Liver (tissue), 8 donors: ENCODE measurements at regions not wholly inside any gene's neighbourhood (a gene's known extent, or its start where the extent isn't known, plus 50 kb on each side); places are given as distances from the start of the nearest gene placed in this dataset.

ENCODE experiments used
- DNase-seq: peaks from one replicate; pipeline ENCODE4 v3.0.0-alpha.2; 2017; ENCODE audit warnings: low spot score
- H3K27ac ChIP-seq, 2 donors: one replicate each; pipeline ENCODE4 v1.7.0; 2013; ENCODE audit warnings: inconsistent platforms in 2 of 2, low read length in 2 of 2, control low read depth in 1 of 2, low read depth in 1 of 2, mild to moderate bottlenecking in 1 of 2
- H3K27me3 ChIP-seq, 4 donors: one replicate each; pipeline versions ENCODE4 v1.6.1 to v1.7.0; 2013; ENCODE audit warnings: low read length in 3 of 4, inconsistent platforms in 1 of 4, mild to moderate bottlenecking in 1 of 4, moderate library complexity in 1 of 4; ENCODE audit not compliant: control insufficient read depth in 4 of 4, insufficient read depth in 4 of 4
- H3K36me3 ChIP-seq, 4 donors: one replicate each; pipeline versions ENCODE4 v1.6.1 to v1.7.0; 2013; ENCODE audit warnings: low read length in 3 of 4, mild to moderate bottlenecking in 3 of 4, low read depth in 1 of 4, moderate library complexity in 1 of 4; ENCODE audit not compliant: control insufficient read depth in 4 of 4, insufficient read depth in 3 of 4
- H3K4me1 ChIP-seq, 4 donors: one replicate each; pipeline versions ENCODE4 v1.6.1 to v1.7.0; 2013; ENCODE audit warnings: low read length in 3 of 4, mild to moderate bottlenecking in 3 of 4, moderate library complexity in 1 of 4; ENCODE audit not compliant: control insufficient read depth in 4 of 4, insufficient read depth in 4 of 4
- H3K4me3 ChIP-seq, 3 donors: one replicate each; pipeline versions ENCODE4 v1.6.1 to v1.7.0; 2013; ENCODE audit warnings: low read length in 3 of 3, control low read depth in 1 of 3, low read depth in 1 of 3, mild to moderate bottlenecking in 1 of 3
- H3K9ac ChIP-seq, 2 donors: one replicate each; pipeline ENCODE4 v1.7.0; 2013; ENCODE audit warnings: low read length in 2 of 2, mild to moderate bottlenecking in 2 of 2, moderate library complexity in 2 of 2, control low read depth in 1 of 2, low read depth in 1 of 2
- H3K9me3 ChIP-seq, 4 donors: one replicate each; pipeline versions ENCODE4 v1.6.1 to v1.7.0; 2013; ENCODE audit warnings: low read length in 3 of 4; ENCODE audit not compliant: control insufficient read depth in 4 of 4
- ATF3 ChIP-seq: IDR thresholded peaks from 2 replicates; pipeline ENCODE4 v1.6.1; 2016; ENCODE audit warnings: antibody characterized with exemption
- CTCF ChIP-seq: fragments of 150-350 bp; IDR thresholded peaks from 2 replicates; pipeline ENCODE4 v1.5.1; 2017; ENCODE audit warnings: improper control_type of control experiment, low read depth, low read length; ENCODE audit not compliant: missing input control
- EGR1 ChIP-seq, 2 donors: IDR thresholded peaks; 2 replicates each; pipeline ENCODE4 v1.6.1; 2016 to 2018; ENCODE audit warnings: antibody characterized with exemption in 2 of 2, low read depth in 2 of 2
- GABPA ChIP-seq, 2 donors: IDR thresholded peaks in 1 of 2; conservative IDR thresholded peaks in 1 of 2; 2 replicates each; pipeline ENCODE4 v1.6.1; 2016; ENCODE audit warnings: antibody characterized with exemption in 2 of 2, mild to moderate bottlenecking in 1 of 2, moderate library complexity in 1 of 2
- HNF4A ChIP-seq, 2 donors: conservative IDR thresholded peaks; 2 replicates each; pipeline ENCODE4 v1.6.1; 2016; ENCODE audit warnings: antibody characterized with exemption in 2 of 2, mild to moderate bottlenecking in 2 of 2
- HNF4G ChIP-seq: IDR thresholded peaks from 2 replicates; pipeline ENCODE4 v1.6.1; 2016; ENCODE audit warnings: antibody characterized with exemption
- JUND ChIP-seq, 2 donors: IDR thresholded peaks; 2 replicates each; pipeline ENCODE4 v1.6.1; 2016; ENCODE audit warnings: antibody characterized with exemption in 2 of 2
- MAX ChIP-seq: IDR thresholded peaks from 2 replicates; pipeline ENCODE4 v1.6.1; 2016; ENCODE audit warnings: antibody characterized with exemption
- NR2F2 ChIP-seq: IDR thresholded peaks from 2 replicates; pipeline ENCODE4 v1.6.1; 2016; ENCODE audit warnings: antibody characterized with exemption
- RAD21 ChIP-seq, 2 donors: IDR thresholded peaks; 2 replicates each; pipeline ENCODE4 v1.6.1; 2016; ENCODE audit warnings: antibody characterized with exemption in 2 of 2, mild to moderate bottlenecking in 2 of 2
- REST ChIP-seq: IDR thresholded peaks from 2 replicates; pipeline ENCODE4 v1.6.1; 2016; ENCODE audit warnings: antibody characterized with exemption, mild to moderate bottlenecking
- RXRA ChIP-seq, 2 donors: IDR thresholded peaks; 2 replicates each; pipeline ENCODE4 v1.6.1; 2017 to 2018; ENCODE audit warnings: antibody characterized with exemption in 2 of 2, mild to moderate bottlenecking in 1 of 2
- TAF1 ChIP-seq: conservative IDR thresholded peaks from 2 replicates; pipeline ENCODE4 v1.6.1; 2016; ENCODE audit warnings: antibody characterized with exemption, mild to moderate bottlenecking
- YY1 ChIP-seq: IDR thresholded peaks from 2 replicates; pipeline ENCODE4 v1.6.1; 2016; ENCODE audit warnings: antibody characterized with exemption, mild to moderate bottlenecking
- ZBTB33 ChIP-seq: IDR thresholded peaks from 2 replicates; pipeline ENCODE4 v1.6.1; 2016; ENCODE audit warnings: antibody characterized with exemption
- WGBS: extraction: QIAGEN DNeasy Blood & Tissue Kit; methylation state at CpG from one replicate; pipeline ENCODE4 v1.1.7; 2013; 5-methylcytosine and 5-hydroxymethylcytosine counted together
- donor health status: healthy.
- donor health status: healthy.
- donor health status: healthy.
- donor health status: healthy.
- donor health status: healthy.

GRCh38 chr14:84454114-84454513, 1075.8 kb upstream of the FLRT2 start (continued):
- TF ChIP-seq ZBTB33 = no peak
- no peak for TF ChIP-seq HNF4A (conservative IDR thresholded peaks at IDR 0.05)
- no peak for TF ChIP-seq HNF4G
- TF ChIP-seq TAF1 = no peak
- no peak for TF ChIP-seq YY1
- no peak for TF ChIP-seq NR2F2
- TF ChIP-seq JUND (IDR thresholded peaks at IDR 0.05) = no peak
- no peak for TF ChIP-seq GABPA (IDR thresholded peaks at IDR 0.05 in 1 of 2, conservative IDR thresholded peaks at IDR 0.05 in 1 of 2)

GRCh38 chr14:84456946-84457345, 1073.0 kb upstream of the FLRT2 start:
- Histone ChIP-seq H3K27ac (no peak overlapping the region), H3K36me3 (no peaks in the 10 kb centered on the region), H3K27me3 (no peaks in the 10 kb centered on the region), H3K4me1 (no peaks in the 10 kb centered on the region), H3K9ac (no peak overlapping the region), H3K4me3 (no peak overlapping the region), H3K9me3 (no peaks in the 10 kb centered on the region)
- TF ChIP-seq MAX (no peak), ATF3 (no peak), TAF1 (no peak), REST (no peak), CTCF (no peak), RXRA (IDR thresholded peaks at IDR 0.05) (no peak), ZBTB33 (no peak), HNF4A (conservative IDR thresholded peaks at IDR 0.05) (no peak), NR2F2 (no peak), YY1 (no peak), RAD21 (IDR thresholded peaks at IDR 0.05) (no peak), EGR1 (IDR thresholded peaks at IDR 0.05; ENCODE audit: low read depth in 2 of 2) (no peak), GABPA (IDR thresholded peaks at IDR 0.05 in 1 of 2, conservative IDR thresholded peaks at IDR 0.05 in 1 of 2) (no peak)
- no peak for DNase-seq
- 82% methylated on average over 2 of the region's 2 CpGs for WGBS
